H9 (cell line): ENCODE measurements at regions not wholly inside any gene's neighbourhood (a gene's known extent, or its start where the extent isn't known, plus 50 kb on each side); places are given as distances from the start of the nearest gene placed in this dataset.
A peak's percentile ranks its signal among the peaks of the same experiment; 100 is the strongest.

Experiments used
- DNase-seq: peaks from one replicate; pipeline ENCODE4 v3.0.0-alpha.2; 2017
- H2AFZ ChIP-seq: one replicate; pipeline ENCODE4 v1.6.1; 2013; ENCODE audit warnings: mild to moderate bottlenecking, low read length, control low read depth, moderate library complexity
- H2AK5ac ChIP-seq: 2 replicates; pipeline ENCODE4 v1.6.1; 2013; ENCODE audit warnings: low read length, control low read depth, mixed read lengths; ENCODE audit not compliant: insufficient read length
- H2BK120ac ChIP-seq: one replicate; pipeline ENCODE4 v1.6.1; 2013; ENCODE audit warnings: low read depth, mild to moderate bottlenecking, low read length, control low read depth, inconsistent platforms; ENCODE audit not compliant: poor library complexity, severe bottlenecking
- H2BK12ac ChIP-seq: 2 replicates; pipeline ENCODE4 v1.6.1; 2013; ENCODE audit warnings: low read length, control low read depth, mixed read lengths, low read depth; ENCODE audit not compliant: insufficient read length
- H2BK15ac ChIP-seq: 2 replicates; pipeline ENCODE4 v1.6.1; 2013; ENCODE audit warnings: low read depth, low read length, control low read depth
- H2BK20ac ChIP-seq: one replicate; pipeline ENCODE4 v1.6.1; 2013; ENCODE audit warnings: low read depth, mild to moderate bottlenecking, low read length, control low read depth, inconsistent platforms; ENCODE audit not compliant: poor library complexity, severe bottlenecking
- H2BK5ac ChIP-seq: 2 replicates; pipeline ENCODE4 v1.6.1; 2013; ENCODE audit warnings: low read length, control low read depth, mixed read lengths; ENCODE audit not compliant: insufficient read length
- H3K14ac ChIP-seq: 2 replicates; pipeline ENCODE4 v1.6.1; 2013; ENCODE audit warnings: low read length, control low read depth; ENCODE audit not compliant: insufficient read depth
- H3K18ac ChIP-seq: 2 replicates; pipeline ENCODE4 v1.6.1; 2013; ENCODE audit warnings: low read depth, mild to moderate bottlenecking, mixed read lengths, low read length, control low read depth; ENCODE audit not compliant: insufficient read length
- H3K23ac ChIP-seq: 2 replicates; pipeline ENCODE4 v1.6.1; 2013; ENCODE audit warnings: low read length, control low read depth, mixed read lengths, low read depth; ENCODE audit not compliant: insufficient read length
- H3K23me2 ChIP-seq: 2 replicates; pipeline ENCODE4 v1.6.1; 2013; ENCODE audit warnings: low read depth, mild to moderate bottlenecking, mixed read lengths, low read length, control low read depth; ENCODE audit not compliant: insufficient read length, poor library complexity, severe bottlenecking
- H3K27ac ChIP-seq: 2 replicates; pipeline ENCODE4 v1.5.1; 2013; ENCODE audit warnings: low read length, control low read depth, mixed read lengths, low read depth; ENCODE audit not compliant: insufficient read length
- H3K27me3 ChIP-seq: 2 replicates; pipeline ENCODE4 v1.6.1; 2013; ENCODE audit warnings: low read length, control low read depth, inconsistent platforms; ENCODE audit not compliant: insufficient read depth
- H3K4ac ChIP-seq: 2 replicates; pipeline ENCODE4 v1.6.1; 2013; ENCODE audit warnings: low read depth, mild to moderate bottlenecking, control low read depth, inconsistent platforms, low read length, moderate library complexity
- H3K4me1 ChIP-seq: 2 replicates; pipeline ENCODE4 v1.6.1; 2013; ENCODE audit warnings: low read length, control low read depth, inconsistent platforms; ENCODE audit not compliant: insufficient read depth
- H3K4me2 ChIP-seq: 2 replicates; pipeline ENCODE4 v1.6.1; 2013; ENCODE audit warnings: low read length, control low read depth, mixed read lengths; ENCODE audit not compliant: insufficient read length, insufficient read depth
- H3K56ac ChIP-seq: 2 replicates; pipeline ENCODE4 v1.6.1; 2013; ENCODE audit warnings: low read depth, mild to moderate bottlenecking, mixed read lengths, low read length, control low read depth; ENCODE audit not compliant: insufficient read length
- H3K79me1 ChIP-seq: 2 replicates; pipeline ENCODE4 v1.6.1; 2013; ENCODE audit warnings: low read depth, mild to moderate bottlenecking, moderate library complexity, low read length, control low read depth, inconsistent platforms; ENCODE audit not compliant: insufficient read depth, poor library complexity, severe bottlenecking
- H3K79me2 ChIP-seq: 2 replicates; pipeline ENCODE4 v1.6.1; 2013; ENCODE audit warnings: low read length, control low read depth, inconsistent platforms; ENCODE audit not compliant: insufficient read depth
- H3K9ac ChIP-seq: 2 replicates; pipeline ENCODE4 v1.6.1; 2013; ENCODE audit warnings: low read length, control low read depth, mixed read lengths; ENCODE audit not compliant: insufficient read length; ENCODE audit errors: extremely low read depth
- H3K9me3 ChIP-seq: one replicate; pipeline ENCODE4 v1.6.1; 2013; ENCODE audit warnings: low read depth, low read length, inconsistent platforms; ENCODE audit not compliant: control insufficient read depth
- H3T11ph ChIP-seq: one replicate; pipeline ENCODE4 v1.6.1; 2013; ENCODE audit warnings: mild to moderate bottlenecking, low read length, control low read depth, inconsistent platforms
- H4K20me1 ChIP-seq: one replicate; pipeline ENCODE4 v1.6.1; 2013; ENCODE audit not compliant: control insufficient read depth, insufficient read length, insufficient read depth
- H4K5ac ChIP-seq: 2 replicates; pipeline ENCODE4 v1.6.1; 2013; ENCODE audit warnings: low read depth, mild to moderate bottlenecking, mixed read lengths, low read length, control low read depth; ENCODE audit not compliant: insufficient read length
- H4K8ac ChIP-seq: replicated peaks from 2 replicates; pipeline ENCODE4 v1.6.1; 2013; ENCODE audit warnings: low read length, control low read depth, mixed read lengths, low read depth; ENCODE audit not compliant: insufficient read length
- H4K91ac ChIP-seq: 2 replicates; pipeline ENCODE4 v1.6.1; 2013; ENCODE audit warnings: low read depth, mild to moderate bottlenecking, moderate library complexity, mixed read lengths, low read length, control low read depth; ENCODE audit not compliant: insufficient read length
- H3K27ac Mint-ChIP-seq, 3 experiments: 2 replicates in 2 of 3; 3 replicates in 1 of 3; pipeline ENCODE4 v1.8.0; 2020 to 2021; ENCODE audit warnings: mixed read lengths in 3 of 3, mild to moderate bottlenecking in 1 of 3, moderate library complexity in 1 of 3
- H3K27me3 Mint-ChIP-seq: 2 replicates; pipeline ENCODE4 v1.8.0; 2021; ENCODE audit warnings: low read depth, mild to moderate bottlenecking, moderate library complexity, mixed read lengths
- H3K36me3 Mint-ChIP-seq, 3 experiments: 2 replicates in 2 of 3; 3 replicates in 1 of 3; pipeline ENCODE4 v1.8.0; 2020 to 2021; ENCODE audit warnings: low read depth in 3 of 3, mixed read lengths in 3 of 3; ENCODE audit not compliant: insufficient read depth in 1 of 3
- H3K4me1 Mint-ChIP-seq, 2 experiments: 2 replicates each; pipeline ENCODE4 v1.8.0; 2020; ENCODE audit warnings: mixed read lengths in 2 of 2
- H3K4me3 Mint-ChIP-seq, 2 experiments: 2 replicates in 1 of 2; 3 replicates in 1 of 2; pipeline ENCODE4 v1.8.0; 2020 to 2021; ENCODE audit warnings: mild to moderate bottlenecking in 2 of 2, mixed read lengths in 2 of 2, moderate library complexity in 1 of 2
- H3K9me3 Mint-ChIP-seq, 2 experiments: 2 replicates in 1 of 2; 3 replicates in 1 of 2; pipeline ENCODE4 v1.8.0; 2020; ENCODE audit warnings: mild to moderate bottlenecking in 2 of 2, mixed read lengths in 2 of 2, moderate library complexity in 1 of 2
- CTCF ChIP-seq: fragments of 200-600 bp; sonication (generic); conservative IDR thresholded peaks from 3 replicates; pipeline ENCODE4 v1.8.0; 2021; ENCODE audit warnings: antibody characterized with exemption, mild to moderate bottlenecking
- WGBS: extraction: QIAGEN DNeasy Blood & Tissue Kit; methylation state at CpG from one replicate; pipeline ENCODE4 v1.1.7; 2013; ENCODE audit warnings: missing lambda C conversion rate, low lambda C conversion rate, mixed read lengths; ENCODE audit not compliant: insufficient read length; ENCODE audit errors: extremely low coverage; 5-methylcytosine and 5-hydroxymethylcytosine counted together

- Histone ChIP-seq H2BK20ac (no peak overlapping the region), H3K23me2 (no peaks in the 10 kb centered on the region), H4K5ac (no peak overlapping the region), H3K27ac (no peak overlapping the region), H3K14ac (no peak overlapping the region), H4K91ac (no peak overlapping the region), H3K18ac (no peak overlapping the region), H2BK120ac (no peak overlapping the region), H3K56ac (no peak overlapping the region), H3K79me2 (no peaks in the 10 kb centered on the region), H2BK5ac (no peak overlapping the region), H3K4me1 (no peaks in the 10 kb centered on the region), H3K27me3 (no peaks in the 10 kb centered on the region), H3K4ac (no peak overlapping the region), H3K9ac (no peak overlapping the region), H4K20me1 (no peaks in the 10 kb centered on the region), H3K4me2 (no peak overlapping the region), H3T11ph (no peak overlapping the region), H2BK15ac (no peak overlapping the region), H3K23ac (no peak overlapping the region), H3K9me3 (no peaks in the 10 kb centered on the region), H2BK12ac (no peak overlapping the region), H2AFZ (no peak overlapping the region), H2AK5ac (no peak overlapping the region), H4K8ac (no peak overlapping the region), H3K79me1 (no peaks in the 10 kb centered on the region)
- peaks cover 3 to 25% of the 10 kb centered on the region in 2 experiments; a peak in 3 of 4 replicates for H3K4me1 Mint-ChIP-seq
- peaks cover 19% of the 10 kb centered on the region for H3K27me3 Mint-ChIP-seq
- peak overlapping the region in 2 of 3 experiments; percentile 22 to 24; a peak in 1 of 7 replicates for H3K27ac Mint-ChIP-seq
- no CpG with 5 or more reads among the region's 14 CpGs for whole genome bisulfite sequencing
- no peak for TF ChIP-seq CTCF
- no peaks in the 10 kb centered on the region; a peak in 1 of 7 replicates for H3K36me3 Mint-ChIP-seq
- H3K9me3 Mint-ChIP-seq, result no peaks in the 10 kb centered on the region
- no peak overlapping the region for H3K4me3 Mint-ChIP-seq
- no peak for DNase-seq
Measured at GRCh38 chr20:62557462-62557861, 81.7 kb upstream of the GATA5 start.
